HG02642 (cell line): ENCODE measurements at regions not wholly inside any gene's neighbourhood (a gene's known extent, or its start where the extent isn't known, plus 50 kb on each side); places are given as distances from the start of the nearest gene placed in this dataset.

Experiments
- ATAC-seq: cut with Tn5 transposase; IDR thresholded peaks from one replicate; pipeline ENCODE4 v1.9.1; 2021; ENCODE audit warnings: mild to moderate bottlenecking; ENCODE audit not compliant: unreplicated experiment, poor library complexity

DNA sequence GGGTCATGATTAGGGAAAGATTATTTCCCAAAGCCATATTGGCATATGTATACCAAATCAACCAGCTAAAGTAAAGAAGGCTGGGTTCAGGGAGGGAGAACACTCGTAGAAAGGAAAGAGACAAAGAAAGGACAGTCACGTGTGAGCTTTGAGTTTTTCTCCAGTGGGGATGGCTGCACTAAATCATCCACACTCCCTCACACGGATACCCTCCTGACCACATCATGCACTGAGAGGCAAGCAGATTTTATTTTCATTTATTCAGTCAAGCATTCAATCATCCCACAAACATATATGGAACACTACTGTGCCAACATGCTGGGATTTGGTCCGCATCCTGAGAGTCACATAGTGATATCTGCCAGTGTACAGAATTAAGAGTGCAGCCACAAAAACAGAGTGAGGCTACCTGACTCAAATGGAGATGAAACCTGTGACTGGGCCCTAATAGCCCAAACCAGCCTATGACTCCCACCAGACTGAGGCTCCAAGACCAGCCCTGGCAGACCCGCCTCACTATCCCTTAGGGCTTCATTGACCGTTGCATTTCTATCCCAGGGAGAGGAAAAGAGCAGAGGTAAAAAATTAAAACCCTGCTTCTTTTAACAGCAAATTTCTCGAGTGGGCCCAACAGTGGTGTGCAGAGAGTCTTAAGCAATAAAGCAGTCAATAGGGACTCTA is 155.9 kb downstream of the BARHL2 start:
- ATAC-seq, result no peak

DNA sequence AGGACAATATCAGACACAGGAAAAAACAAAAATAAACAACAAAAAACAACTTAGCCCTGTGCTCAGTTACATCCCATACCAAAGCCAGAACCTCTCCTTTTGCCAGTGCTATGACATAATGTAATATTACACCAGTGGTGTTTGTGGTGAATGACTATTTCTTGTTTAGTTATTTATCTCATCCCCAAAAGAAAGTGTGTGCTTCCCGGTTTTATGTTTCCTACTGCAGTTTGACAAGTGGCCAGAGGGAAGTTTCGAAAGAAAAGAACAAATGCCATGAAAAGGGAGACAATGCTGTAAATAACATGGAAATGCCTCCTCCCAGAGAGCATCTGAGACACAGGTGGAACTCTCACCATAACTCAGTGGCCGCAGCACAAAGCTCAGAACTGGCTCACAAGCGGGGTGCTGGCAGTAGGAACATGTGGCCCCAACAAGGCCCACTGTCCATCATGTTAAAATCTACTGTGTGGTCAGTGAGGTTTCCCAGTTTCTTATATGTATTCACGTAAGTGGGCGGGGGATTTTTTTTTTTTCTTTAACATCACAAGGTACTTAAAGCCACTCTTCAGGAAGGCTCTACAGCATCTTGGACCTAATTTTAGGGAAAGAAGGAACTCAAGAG is 158.2 kb downstream of the BARHL2 start:
- no peak for ATAC-seq

DNA sequence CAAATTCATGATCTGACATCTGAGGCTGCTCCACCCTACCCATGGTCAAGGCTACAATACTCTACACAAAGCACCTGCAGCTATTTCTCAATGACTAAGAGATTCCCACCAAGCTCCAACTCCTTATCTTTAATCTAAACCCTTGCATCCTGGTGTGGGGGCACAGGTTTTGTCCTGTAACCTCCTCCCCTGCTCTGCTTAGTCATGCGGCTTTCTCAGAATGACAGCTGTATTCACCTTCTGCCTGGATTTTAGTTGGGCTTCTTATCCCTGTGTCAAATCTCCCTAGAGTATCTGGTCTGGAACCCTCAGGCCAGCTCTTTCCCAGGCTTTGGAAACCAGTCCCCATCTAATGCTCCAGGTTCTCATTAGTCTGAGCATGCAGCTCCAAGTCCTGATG is 159.0 kb downstream of the BARHL2 start:
- no peak for ATAC-seq

DNA sequence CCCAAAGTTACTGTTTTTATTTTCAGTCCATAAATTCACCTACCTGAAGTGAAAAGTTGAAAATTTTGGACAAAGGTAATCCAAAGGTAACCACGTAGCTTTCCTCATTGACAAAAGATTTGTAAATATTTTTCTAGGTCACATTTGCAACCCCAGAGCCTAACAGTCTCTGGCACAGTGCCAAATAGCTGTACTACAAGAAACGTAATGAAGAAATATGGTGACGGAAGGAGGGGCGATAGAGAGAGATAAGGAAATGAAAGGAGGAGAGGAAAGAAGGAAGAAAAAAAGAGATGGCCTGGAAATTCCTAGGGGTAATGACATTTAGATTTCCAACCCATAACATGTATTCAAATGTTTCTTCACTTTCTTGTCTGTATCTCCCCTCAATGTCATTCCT is 159.4 kb downstream of the BARHL2 start:
- no peak for ATAC-seq

DNA sequence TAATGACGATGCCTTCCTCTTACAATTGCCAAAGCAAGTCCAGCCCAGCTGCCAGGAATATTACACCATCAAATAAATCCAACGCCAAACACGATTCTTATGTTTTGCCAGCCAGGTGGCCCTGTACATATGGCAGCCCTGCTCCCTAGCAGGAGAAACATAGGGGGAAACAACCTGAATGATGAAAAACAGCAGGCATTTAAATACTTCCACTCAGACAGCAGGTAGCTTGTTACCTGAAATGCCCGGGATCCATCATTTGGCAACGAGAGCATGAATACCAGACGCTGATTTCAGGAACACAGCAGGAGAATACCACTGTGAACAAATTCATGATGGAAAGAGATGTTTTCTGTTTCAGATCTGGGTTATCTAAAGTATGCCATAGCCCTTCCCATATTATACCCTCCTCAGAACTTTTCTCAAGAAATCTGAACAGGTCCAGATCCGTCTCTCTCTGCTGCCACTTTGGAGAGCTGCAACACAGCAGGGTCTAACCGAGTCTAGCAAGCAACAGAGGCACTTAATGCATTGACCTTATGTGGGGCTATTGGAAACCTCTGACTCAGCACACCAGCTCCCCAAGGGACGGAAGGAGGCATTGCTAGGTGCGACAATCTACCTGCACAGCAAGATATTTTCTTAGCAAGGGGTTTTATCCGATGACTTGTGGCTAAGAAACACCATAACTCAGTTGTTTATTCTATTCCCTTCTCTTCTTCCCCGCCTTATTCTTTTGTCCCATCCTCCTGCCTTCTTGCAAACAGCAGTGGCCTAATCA is 166.3 kb downstream of the BARHL2 start:
- no peak for ATAC-seq

DNA sequence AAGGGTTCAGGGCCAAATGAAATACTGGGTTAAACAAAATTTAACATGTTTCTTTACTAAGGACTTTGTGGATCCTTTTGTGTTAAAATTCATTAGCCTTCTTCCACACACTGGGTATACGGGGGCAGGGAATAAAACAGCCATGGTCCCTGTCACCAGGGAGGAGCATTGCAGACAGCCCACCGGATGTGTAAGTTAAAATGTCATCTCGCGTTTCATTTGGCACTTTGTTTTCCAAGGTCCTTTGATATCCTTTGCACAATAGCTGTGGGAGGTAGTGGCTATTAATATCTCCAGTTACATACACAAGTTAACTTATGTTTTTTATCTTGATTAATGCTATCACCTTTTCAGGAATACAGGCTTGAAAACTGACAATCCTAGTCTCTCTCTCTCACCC is 172.7 kb downstream of the BARHL2 start:
- ATAC-seq, result no peak

DNA sequence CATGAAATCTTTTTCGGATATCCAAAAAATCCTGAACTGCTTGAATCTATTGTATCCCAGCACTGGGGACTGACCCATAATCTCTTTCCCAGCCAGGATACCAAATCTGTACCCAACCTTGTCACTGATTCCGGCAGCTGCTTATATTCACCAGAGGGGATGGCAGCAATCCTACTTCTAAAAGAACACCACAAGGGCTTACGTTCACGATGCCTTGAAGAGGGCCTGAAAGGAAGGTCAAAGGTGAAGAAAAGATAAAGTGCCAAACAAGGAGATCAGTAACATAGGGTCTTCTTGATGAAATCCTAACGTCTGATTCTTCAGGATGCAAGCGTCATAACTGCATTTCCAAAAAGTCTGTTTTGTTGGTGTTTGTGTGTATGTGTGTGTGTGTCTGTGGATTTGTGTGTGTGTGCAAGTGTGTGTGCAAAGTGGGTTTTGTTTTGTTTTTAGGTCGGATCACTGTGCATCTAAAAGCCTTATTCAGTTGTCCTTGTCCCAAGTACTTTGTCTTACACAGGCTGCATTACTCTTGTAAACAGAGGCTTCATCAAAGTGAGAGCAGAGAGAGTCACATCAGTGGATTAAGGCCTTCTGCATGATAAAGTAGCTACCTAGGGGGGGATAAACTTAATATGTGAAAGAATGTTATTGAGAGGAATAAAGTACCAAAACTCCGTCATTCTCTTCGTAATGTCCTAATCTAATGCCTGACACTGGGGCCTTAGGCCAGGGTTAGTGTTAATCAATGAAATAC is 179.3 kb downstream of the BARHL2 start:
- ATAC-seq, result no peak

DNA sequence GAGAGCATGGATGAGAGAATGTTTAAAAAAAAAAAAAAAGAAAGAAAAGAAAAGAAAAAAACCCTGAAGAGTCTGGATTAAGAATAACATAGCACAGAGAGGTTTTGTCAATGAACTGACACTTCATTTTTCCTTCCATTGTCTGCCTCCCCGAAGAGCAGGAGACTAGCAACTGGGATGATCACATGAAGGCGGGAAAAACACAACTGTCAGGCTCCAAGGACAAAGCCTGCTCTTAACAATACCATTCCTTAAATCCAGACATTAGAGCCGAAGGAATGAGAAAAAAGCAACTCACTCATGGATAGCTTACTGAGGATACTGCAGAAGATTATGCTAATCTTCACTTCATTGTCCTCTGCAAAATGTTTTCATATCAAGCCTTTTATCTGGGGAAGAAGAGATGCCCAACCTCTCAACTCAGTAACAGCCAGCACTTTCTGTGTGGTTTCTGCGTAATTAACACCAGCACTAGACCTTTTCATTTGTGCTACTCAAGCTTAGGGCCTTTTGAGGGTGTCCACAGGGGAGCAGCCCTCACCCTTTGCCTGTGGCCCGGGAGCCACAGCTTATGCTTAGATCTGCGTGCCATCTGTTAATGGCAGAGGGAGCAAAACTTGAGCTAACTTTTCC is 182.3 kb downstream of the BARHL2 start:
- no peak for ATAC-seq

DNA sequence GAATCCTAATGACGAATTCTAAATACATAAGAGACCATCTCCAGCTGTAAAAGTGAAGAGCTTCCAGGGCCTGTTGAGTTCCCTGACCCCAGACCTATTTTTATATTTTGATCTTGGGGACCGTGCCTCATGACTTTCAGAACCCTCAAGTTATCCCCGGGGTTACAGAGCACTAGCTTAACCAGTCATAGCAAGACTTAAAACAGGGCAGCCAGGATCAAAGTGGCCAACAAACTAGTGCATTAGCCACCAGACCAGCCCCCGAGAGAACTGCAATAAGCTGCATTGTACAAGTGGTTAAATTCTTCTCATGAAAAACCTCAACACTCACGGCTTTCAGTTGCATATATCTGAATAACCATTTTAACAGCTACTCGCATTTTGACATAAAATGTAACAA is 183.0 kb downstream of the BARHL2 start:
- ATAC-seq, result no peak

DNA sequence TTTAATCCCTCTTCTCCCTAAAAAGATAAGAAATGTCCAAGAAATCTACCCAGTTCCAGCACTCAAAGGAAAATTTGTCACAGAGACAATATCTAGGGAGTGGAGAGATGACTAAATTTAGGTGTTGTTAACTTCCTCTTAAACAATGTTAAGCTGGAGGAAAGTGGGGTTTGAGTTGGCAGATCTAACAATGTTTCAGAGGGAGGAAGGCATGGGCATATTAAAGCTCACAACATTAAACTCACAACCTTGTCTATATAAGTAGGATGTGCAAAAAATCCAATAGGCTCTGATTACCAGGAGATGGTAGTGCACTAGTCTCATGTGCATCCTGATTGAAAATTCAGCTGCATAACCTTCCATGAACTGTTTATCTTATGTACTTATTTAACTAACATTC is 190.1 kb downstream of the BARHL2 start:
- no peak for ATAC-seq

DNA sequence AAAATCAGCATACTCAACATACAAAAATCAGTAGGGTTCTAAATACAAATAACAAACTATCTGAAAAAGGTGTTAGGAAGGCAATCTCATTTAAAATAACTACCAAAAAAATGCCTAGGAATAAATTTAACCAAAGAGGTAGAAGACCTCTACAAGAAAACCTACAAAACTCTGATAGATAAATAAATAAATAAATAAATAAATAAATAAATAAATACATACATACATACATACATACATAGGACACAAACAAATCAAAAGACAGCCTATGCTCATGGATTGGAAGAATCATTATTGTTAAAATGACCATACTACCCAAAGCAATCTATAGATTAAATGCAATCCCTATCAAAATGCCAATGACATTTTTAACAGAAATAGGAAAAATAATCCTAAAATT is 194.7 kb downstream of the BARHL2 start:
- ATAC-seq, result no peak

DNA sequence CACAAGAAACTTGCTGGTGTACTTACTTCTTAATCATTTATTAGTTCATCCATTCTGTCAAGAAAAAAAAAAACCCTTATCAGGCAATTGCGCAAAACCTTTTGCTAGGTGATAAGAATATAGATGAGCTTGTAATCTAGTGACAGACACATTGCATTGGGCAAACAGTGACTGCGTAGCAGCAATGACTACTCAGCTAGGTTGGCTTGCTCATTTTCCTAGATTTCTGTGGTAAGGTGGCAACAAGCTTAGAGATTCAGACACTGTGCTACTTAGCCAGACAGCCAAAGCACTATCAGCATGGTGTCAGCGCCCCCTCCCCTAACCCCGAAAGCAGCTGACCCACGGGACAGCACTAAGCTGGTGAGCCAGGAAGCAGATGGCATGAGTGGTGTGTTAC is 203.1 kb downstream of the BARHL2 start:
- no peak for ATAC-seq

DNA sequence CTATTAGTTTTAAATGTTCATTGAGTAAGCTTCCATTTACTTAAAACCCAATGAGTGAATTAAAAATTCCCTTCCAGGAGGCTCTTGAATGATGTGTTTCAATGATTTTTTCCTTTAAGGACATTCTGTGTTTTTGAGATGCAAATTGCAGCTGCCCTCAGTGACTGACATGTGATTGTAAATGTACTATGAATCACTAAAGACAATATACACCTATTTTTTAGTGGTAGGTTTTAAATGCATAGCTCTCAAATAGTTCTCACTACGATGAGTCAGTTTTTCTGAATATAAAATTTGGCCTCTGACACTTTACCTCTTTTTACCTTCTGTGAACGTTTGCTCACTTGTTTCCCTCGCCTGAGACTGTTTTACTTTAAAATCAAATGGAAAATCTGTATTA is 204.7 kb downstream of the BARHL2 start:
- no peak for ATAC-seq

DNA sequence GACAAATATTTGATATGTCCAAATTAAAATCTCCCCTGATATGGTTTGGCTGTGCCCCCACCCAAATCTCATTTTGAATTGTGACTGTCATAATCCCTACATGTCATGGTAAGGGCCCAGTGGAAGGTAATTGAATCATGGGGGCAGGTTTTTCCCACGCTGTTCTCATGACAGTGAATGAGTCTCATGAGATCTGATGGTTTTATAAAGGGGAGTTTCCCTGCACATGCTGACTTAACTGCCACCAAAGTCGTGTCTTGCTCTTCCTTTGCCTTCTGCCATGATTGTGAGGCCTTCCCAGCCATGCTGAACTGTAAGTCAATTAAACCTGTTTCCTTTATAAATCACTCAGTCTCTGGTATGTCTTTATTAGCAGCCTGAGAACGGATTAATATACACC is 207.0 kb downstream of the BARHL2 start:
- no peak for ATAC-seq

DNA sequence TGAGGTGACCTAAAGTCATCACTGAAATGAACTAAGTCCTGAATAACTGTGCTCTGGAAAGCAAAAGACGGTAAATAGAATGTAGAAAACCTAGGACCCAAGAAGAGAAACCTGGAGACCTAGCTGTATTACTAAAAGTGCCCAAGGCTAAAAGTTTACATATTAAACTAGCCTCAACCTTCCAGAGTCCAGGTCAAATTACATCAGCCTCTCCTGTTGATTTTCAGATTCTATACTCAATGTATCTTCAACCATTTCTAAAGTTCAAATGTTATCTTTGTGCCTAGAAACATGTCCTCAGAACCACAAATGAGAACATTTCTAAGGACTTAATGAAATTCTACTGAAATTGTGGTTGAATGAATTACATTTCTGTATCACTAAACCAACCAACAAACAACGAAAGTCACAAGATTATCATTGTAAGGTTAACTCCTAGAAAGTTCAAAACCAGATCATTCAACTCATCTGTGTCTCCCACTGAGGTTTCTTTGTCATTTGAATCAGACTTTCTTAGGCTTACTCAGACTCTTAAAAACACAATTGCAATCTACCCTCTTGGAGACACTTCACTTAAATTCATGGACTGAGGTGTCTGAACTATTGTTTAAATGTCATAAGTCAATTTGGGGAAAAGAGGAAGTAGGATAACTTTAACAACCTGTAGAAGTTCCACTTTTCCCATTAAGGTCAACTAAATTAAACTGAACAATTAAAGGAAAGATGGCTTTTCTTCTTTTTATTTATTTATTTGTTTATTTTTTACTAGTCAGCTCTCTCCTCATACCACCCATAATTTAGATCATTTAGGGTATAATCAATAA is 207.7 kb downstream of the BARHL2 start:
- ATAC-seq, result no peak

DNA sequence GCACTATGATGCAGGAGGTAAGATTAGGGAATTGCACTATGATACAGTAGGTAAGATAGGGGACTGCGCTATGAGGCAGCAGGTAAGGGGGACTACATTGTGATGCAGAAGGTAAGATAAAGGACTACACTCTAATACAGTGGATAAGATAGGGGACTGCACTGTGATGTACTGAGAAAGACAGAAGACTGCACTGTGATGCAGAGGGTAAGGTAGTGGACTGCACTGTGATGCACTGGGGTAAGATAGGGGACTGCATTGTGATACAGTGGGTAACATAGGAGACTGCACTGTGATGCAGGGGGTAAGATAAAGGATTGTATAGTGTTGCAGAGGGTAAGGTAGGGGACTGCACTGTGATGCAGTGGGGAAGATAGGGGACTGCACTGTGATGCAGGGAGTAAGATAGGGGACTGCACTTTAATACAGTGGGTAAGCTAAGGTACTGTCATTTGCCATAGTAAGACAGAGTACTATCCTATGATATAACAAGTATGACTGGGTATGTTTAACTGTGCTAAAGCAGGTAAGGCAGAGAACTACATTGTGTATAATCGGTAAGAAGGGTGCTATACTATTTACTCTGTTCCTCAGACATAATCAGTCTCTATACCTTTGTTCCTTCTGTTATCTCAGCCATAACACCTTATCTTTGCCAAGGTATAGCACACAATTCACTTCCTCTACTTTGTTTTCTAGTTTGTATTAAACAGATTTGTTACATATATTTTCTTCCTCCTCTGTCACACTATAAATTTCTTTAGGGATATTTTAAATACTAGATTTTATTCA is 208.5 kb downstream of the BARHL2 start:
- no peak for ATAC-seq

DNA sequence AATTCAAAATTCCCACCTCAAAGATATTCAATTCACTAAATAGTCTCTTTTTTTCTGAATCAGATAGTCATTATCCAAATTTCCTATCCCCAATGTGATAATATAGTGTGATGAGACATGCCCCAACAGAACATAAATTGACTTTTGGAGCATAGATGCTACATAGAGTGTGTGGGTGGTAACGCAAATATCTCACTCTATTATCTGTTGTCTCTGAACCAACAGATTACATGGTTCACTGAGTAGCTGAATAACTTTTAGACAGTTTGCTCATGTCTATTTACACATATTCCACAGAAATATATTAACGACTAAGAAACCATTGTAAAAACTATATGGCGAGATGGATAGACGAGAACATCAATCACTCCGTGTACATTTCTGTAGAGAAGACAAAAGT is 209.9 kb downstream of the BARHL2 start:
- ATAC-seq, result no peak

DNA sequence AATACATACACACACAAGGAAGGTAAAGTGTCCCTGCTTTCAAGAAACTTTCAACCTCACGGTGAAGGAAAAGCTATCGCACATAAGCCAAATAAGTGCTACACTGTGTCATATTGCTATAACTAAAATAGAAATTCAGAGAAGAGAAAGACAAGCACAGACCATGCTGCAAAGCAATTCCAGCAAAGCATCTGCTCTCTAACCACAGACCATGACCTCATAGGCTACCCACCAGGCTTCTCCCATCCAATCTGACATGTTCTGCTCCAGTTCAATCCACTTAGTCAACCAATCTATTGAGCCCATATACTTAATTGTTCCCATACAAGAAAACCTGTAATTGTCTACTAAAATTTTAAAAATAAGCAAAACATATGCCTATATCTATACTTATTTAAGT is 211.3 kb downstream of the BARHL2 start:
- ATAC-seq, result no peak

DNA sequence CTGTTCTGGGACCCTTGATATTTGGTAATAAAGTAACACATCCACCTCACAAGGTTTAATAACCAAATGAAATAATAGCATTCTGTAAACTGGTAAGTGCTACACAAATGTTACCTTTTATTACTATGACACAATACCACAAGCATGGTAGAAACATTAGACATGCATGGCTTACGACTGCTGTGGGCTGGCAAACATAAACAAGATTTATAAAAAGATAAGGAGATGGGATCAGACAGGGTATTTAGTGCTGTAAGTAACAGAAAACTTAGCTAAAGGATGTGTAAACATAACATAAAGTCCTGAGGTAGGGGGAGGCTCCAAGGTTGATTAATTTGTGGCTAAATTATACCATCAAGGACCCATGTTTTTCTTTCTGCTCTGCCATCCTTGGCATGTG is 212.6 kb downstream of the BARHL2 start:
- ATAC-seq, result no peak
